Ishikawa (cell line): ENCODE measurements at regions not wholly inside any gene's neighbourhood (a gene's known extent, or its start where the extent isn't known, plus 50 kb on each side); places are given as distances from the start of the nearest gene placed in this dataset.

ENCODE experiments used
- CEBPB ChIP-seq: IDR thresholded peaks from 2 replicates; pipeline ENCODE4 v1.6.1; 2012
- CREB1 ChIP-seq: IDR thresholded peaks from 2 replicates; pipeline ENCODE4 v1.6.1; 2012; ENCODE audit warnings: low read depth
- EGR1 ChIP-seq: IDR thresholded peaks from 2 replicates; pipeline ENCODE4 v1.6.1; 2012
- EP300 ChIP-seq: IDR thresholded peaks from 2 replicates; pipeline ENCODE4 v1.6.1; 2012; ENCODE audit warnings: borderline replicate concordance
- FOXM1 ChIP-seq: IDR thresholded peaks from 2 replicates; pipeline ENCODE4 v1.6.1; 2012; ENCODE audit warnings: low read depth, borderline replicate concordance
- MAX ChIP-seq: IDR thresholded peaks from 2 replicates; pipeline ENCODE4 v1.6.1; 2012
- NFIC ChIP-seq: IDR thresholded peaks from 2 replicates; pipeline ENCODE4 v1.6.1; 2012
- RAD21 ChIP-seq: IDR thresholded peaks from 2 replicates; pipeline ENCODE4 v1.6.1; 2012; ENCODE audit warnings: low read depth
- REST ChIP-seq: IDR thresholded peaks from 2 replicates; pipeline ENCODE4 v1.6.1; 2012; ENCODE audit warnings: low read depth, mild to moderate bottlenecking
- TAF1 ChIP-seq: IDR thresholded peaks from 2 replicates; pipeline ENCODE4 v1.6.1; 2012; ENCODE audit warnings: low read depth, mild to moderate bottlenecking
- TCF12 ChIP-seq: IDR thresholded peaks from 2 replicates; pipeline ENCODE4 v1.6.1; 2012; ENCODE audit warnings: low read depth
- TEAD4 ChIP-seq: IDR thresholded peaks from 2 replicates; pipeline ENCODE4 v1.6.1; 2012
- USF1 ChIP-seq: IDR thresholded peaks from 2 replicates; pipeline ENCODE4 v1.6.1; 2012
- YY1 ChIP-seq: IDR thresholded peaks from 2 replicates; pipeline ENCODE4 v1.6.1; 2012; ENCODE audit warnings: low read depth
- ZBTB7A ChIP-seq: IDR thresholded peaks from 2 replicates; pipeline ENCODE4 v1.6.1; 2012; ENCODE audit warnings: low read depth

GRCh38 chr7:356691-357462, 66.9 kb downstream of the FOXL3 start:
- TF ChIP-seq TCF12 (no peak), REST (no peak), EP300 (no peak), RAD21 (no peak), USF1 (no peak), TEAD4 (no peak), CEBPB (no peak), EGR1 (no peak), MAX (no peak)

GRCh38 chr7:357531-358209, 67.7 kb downstream of the FOXL3 start:
- TF ChIP-seq YY1 (no peak), USF1 (no peak), TCF12 (no peak), MAX (no peak), RAD21 (no peak), CEBPB (no peak), ZBTB7A (no peak), TAF1 (no peak)

GRCh38 chr7:358352-358751, 68.4 kb downstream of the FOXL3 start:
- no peak for TF ChIP-seq MAX
- no peak for TF ChIP-seq NFIC
- TF ChIP-seq EGR1, result no peak
- peak; percentile 30; the same call in 1 of the 2 replicates for TF ChIP-seq YY1

GRCh38 chr7:359226-359765, 69.3 kb downstream of the FOXL3 start:
- TF ChIP-seq EGR1 (no peak), TAF1 (no peak), YY1 (no peak), NFIC (no peak), FOXM1 (no peak), CEBPB (no peak), TCF12 (no peak), ZBTB7A (no peak), CREB1 (no peak), TEAD4 (no peak), EP300 (no peak), USF1 (no peak), MAX (no peak), RAD21 (no peak), REST (no peak)

- TF ChIP-seq FOXM1, result no peak
- TF ChIP-seq TAF1, result no peak
- TF ChIP-seq MAX, result no peak
- TF ChIP-seq RAD21, result no peak
- no peak for TF ChIP-seq TCF12
- no peak for TF ChIP-seq NFIC
- no peak for TF ChIP-seq CEBPB
- TF ChIP-seq TEAD4, result no peak
- no peak for TF ChIP-seq CREB1
Observed at GRCh38 chr7:359766-360361, 69.9 kb downstream of the FOXL3 start.
